ENCODE measurements at regions not wholly inside any gene's neighbourhood (a gene's known extent, or its start where the extent isn't known, plus 50 kb on each side); places are given as distances from the start of the nearest gene placed in this dataset.
"Not testable (repeated sequence)": the region's sequence is repeated elsewhere in the genome, so short reads cannot be mapped to it uniquely, and the experiment has no call there.

DNA sequence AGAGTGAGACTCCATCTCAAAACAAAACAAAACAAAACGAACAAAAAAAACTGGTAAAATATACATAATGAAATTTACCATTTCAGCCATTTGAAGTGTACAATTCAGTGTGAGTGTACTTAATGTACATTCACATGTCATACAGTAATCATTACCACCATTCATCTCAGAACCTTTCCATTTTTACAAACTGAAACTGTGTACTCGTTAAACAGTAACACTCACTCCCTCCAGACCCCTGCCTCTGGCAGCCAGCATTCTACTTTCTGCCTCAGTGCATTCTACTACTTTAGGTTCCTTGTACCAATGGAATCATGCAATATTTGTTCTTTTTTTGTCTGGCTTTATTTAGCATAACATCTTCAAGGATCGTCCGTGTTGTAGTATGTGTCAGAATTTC, 87.5 kb upstream of the CRYM start:
- not testable (repeated sequence) for TF ChIP-seq POLR2A (IDR thresholded peaks at IDR 0.05)
- TF ChIP-seq, protein P1, sequence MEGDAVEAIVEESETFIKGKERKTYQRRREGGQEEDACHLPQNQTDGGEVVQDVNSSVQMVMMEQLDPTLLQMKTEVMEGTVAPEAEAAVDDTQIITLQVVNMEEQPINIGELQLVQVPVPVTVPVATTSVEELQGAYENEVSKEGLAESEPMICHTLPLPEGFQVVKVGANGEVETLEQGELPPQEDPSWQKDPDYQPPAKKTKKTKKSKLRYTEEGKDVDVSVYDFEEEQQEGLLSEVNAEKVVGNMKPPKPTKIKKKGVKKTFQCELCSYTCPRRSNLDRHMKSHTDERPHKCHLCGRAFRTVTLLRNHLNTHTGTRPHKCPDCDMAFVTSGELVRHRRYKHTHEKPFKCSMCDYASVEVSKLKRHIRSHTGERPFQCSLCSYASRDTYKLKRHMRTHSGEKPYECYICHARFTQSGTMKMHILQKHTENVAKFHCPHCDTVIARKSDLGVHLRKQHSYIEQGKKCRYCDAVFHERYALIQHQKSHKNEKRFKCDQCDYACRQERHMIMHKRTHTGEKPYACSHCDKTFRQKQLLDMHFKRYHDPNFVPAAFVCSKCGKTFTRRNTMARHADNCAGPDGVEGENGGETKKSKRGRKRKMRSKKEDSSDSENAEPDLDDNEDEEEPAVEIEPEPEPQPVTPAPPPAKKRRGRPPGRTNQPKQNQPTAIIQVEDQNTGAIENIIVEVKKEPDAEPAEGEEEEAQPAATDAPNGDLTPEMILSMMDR (IDR thresholded peaks at IDR 0.05), result not testable (repeated sequence)

Data from esophagus squamous epithelium (tissue), 4 donors.